HG03097 (cell line): ENCODE measurements at regions not wholly inside any gene's neighbourhood (a gene's known extent, or its start where the extent isn't known, plus 50 kb on each side); places are given as distances from the start of the nearest gene placed in this dataset.
"Not testable (repeated sequence)": the region's sequence is repeated elsewhere in the genome, so short reads cannot be mapped to it uniquely, and the experiment has no call there.

ENCODE experiments used
- ATAC-seq: cut with Tn5 transposase; IDR thresholded peaks from one replicate; pipeline ENCODE4 v1.9.1; 2021; ENCODE audit not compliant: unreplicated experiment, low FRiP score

GRCh38 chr3:194938845-194939531, 253.3 kb downstream of the FAM43A start:
- ATAC-seq = no peak

- no peak for ATAC-seq
These were observed 253.8 kb downstream of the FAM43A start for GRCh38 chr3:194939532-194939909.

GRCh38 chr3:194939949-194940770, 254.5 kb downstream of the FAM43A start:
- no peak for ATAC-seq

- no peak for ATAC-seq
These were observed 255.8 kb downstream of the FAM43A start for GRCh38 chr3:194941360-194941955.

- ATAC-seq = no peak
These were observed 256.4 kb downstream of the FAM43A start for GRCh38 chr3:194941956-194942511.

- ATAC-seq = no peak
These were observed 258.8 kb downstream of the FAM43A start for GRCh38 chr3:194944526-194944925.

GRCh38 chr3:194945508-194945907, 259.8 kb downstream of the FAM43A start:
- no peak for ATAC-seq

GRCh38 chr3:194946091-194946490, 260.4 kb downstream of the FAM43A start:
- ATAC-seq = no peak

- no peak for ATAC-seq
These were observed 263.9 kb downstream of the FAM43A start for GRCh38 chr3:194949592-194949991.

GRCh38 chr3:194950906-194951628, 265.4 kb downstream of the FAM43A start:
- ATAC-seq = no peak

- ATAC-seq = not testable (repeated sequence)
These were observed 265.9 kb downstream of the FAM43A start for GRCh38 chr3:194951629-194951920.

- ATAC-seq = no peak
These were observed 266.4 kb downstream of the FAM43A start for GRCh38 chr3:194951931-194952582.

GRCh38 chr3:194952841-194953241, 267.2 kb downstream of the FAM43A start:
- no peak for ATAC-seq

GRCh38 chr3:194953291-194953690, 267.6 kb downstream of the FAM43A start:
- no peak for ATAC-seq

- no peak for ATAC-seq
These were observed 269.9 kb downstream of the FAM43A start for GRCh38 chr3:194955546-194955945.

GRCh38 chr3:194955979-194956696, 270.5 kb downstream of the FAM43A start:
- ATAC-seq = no peak

- ATAC-seq = no peak
These were observed 271.2 kb downstream of the FAM43A start for GRCh38 chr3:194956697-194957396.

- ATAC-seq = no peak
These were observed 272.1 kb downstream of the FAM43A start for GRCh38 chr3:194957743-194958240.

- no peak for ATAC-seq
These were observed 273.5 kb downstream of the FAM43A start for GRCh38 chr3:194959217-194959616.
